IPS-15b (cell line): ENCODE measurements at regions not wholly inside any gene's neighbourhood (a gene's known extent, or its start where the extent isn't known, plus 50 kb on each side); places are given as distances from the start of the nearest gene placed in this dataset.

Experiments used
- H3K27me3 ChIP-seq: one replicate; pipeline ENCODE4 v1.6.1; 2013; ENCODE audit warnings: low read length; ENCODE audit not compliant: control insufficient read depth, insufficient read depth
- H3K36me3 ChIP-seq: one replicate; pipeline ENCODE4 v1.6.1; 2013; ENCODE audit warnings: low read length; ENCODE audit not compliant: control insufficient read depth, insufficient read depth
- H3K4me1 ChIP-seq: one replicate; pipeline ENCODE4 v1.6.1; 2013; ENCODE audit warnings: mild to moderate bottlenecking, low read length; ENCODE audit not compliant: control insufficient read depth, insufficient read depth
- H3K4me3 ChIP-seq: one replicate; pipeline ENCODE4 v1.5.1; 2013; ENCODE audit warnings: low read depth, low read length
- H3K9ac ChIP-seq: one replicate; pipeline ENCODE4 v1.6.1; 2013; ENCODE audit warnings: low read depth, mild to moderate bottlenecking, low read length
- H3K9me3 ChIP-seq: one replicate; pipeline ENCODE4 v1.6.1; 2013; ENCODE audit warnings: mild to moderate bottlenecking, low read length; ENCODE audit not compliant: control insufficient read depth, insufficient read depth

- H3K4me1 ChIP-seq: no peaks in the 10 kb centered on the region
- no peaks in the 10 kb centered on the region for H3K27me3 ChIP-seq
- no peaks in the 10 kb centered on the region for H3K9me3 ChIP-seq
- no peak overlapping the region for H3K4me3 ChIP-seq
- H3K36me3 ChIP-seq: no peaks in the 10 kb centered on the region
- no peak overlapping the region for H3K9ac ChIP-seq
These were observed 59.4 kb upstream of the EDNRA start for GRCh38 chr4:147421456-147421855.

DNA sequence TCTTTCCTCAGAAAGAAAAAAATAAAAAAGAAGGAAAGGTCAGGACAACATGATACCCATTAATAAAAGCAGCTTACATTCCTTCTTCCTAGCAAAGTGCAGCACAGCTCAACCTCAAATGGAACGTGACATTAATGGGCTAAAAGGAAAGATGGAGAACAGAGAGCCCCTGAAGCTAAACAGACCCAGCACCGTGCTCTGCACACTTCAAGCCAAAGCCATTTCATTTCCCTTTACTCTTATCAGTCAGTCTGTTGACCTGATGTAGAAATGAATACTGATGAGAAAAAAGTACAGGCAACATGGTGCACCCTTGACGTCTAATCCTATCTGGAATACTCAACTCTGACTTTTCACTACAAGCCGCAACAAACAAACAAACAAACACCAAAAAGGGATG is 57.7 kb upstream of the EDNRA start:
- no peaks in the 10 kb centered on the region for H3K36me3 ChIP-seq

DNA sequence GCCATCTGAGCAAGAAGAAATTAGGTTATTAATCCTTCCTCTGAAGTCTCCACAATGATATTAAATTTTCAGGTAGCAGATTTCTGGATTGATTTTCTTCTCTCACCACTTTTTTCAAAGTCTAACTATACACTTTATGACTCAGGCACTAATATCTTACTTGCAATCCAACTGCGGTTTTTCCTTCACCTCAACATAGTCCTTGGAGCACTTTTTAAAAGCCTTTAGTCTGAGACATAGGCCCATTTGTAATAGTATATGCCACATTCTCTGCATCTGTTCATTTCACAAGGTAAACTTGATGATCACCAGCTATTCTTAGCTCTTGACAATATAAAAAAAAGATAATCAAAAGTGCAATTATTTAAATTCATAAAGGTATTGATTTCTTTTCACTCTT is 55.9 kb upstream of the EDNRA start:
- Histone ChIP-seq H3K9ac (no peak overlapping the region), H3K36me3 (no peaks in the 10 kb centered on the region)

More for the DNA sequence above, 57.7 kb upstream of the EDNRA start:
- H3K4me3 ChIP-seq: no peak overlapping the region
- no peaks in the 10 kb centered on the region for H3K9me3 ChIP-seq
- H3K4me1 ChIP-seq: peaks cover 5% of the 10 kb centered on the region
- no peak overlapping the region for H3K9ac ChIP-seq
- H3K27me3 ChIP-seq: no peaks in the 10 kb centered on the region

GRCh38 chr4:147428583-147428982 is 52.3 kb upstream of the EDNRA start:
- no peak overlapping the region for H3K4me3 ChIP-seq
- no peaks in the 10 kb centered on the region for H3K27me3 ChIP-seq
- peaks cover 5% of the 10 kb centered on the region for H3K4me1 ChIP-seq
- no peaks in the 10 kb centered on the region for H3K9me3 ChIP-seq
- no peak overlapping the region for H3K9ac ChIP-seq
- H3K36me3 ChIP-seq: no peaks in the 10 kb centered on the region

More for the DNA sequence above, 55.9 kb upstream of the EDNRA start:
- Histone ChIP-seq H3K27me3 (no peaks in the 10 kb centered on the region), H3K9me3 (no peaks in the 10 kb centered on the region), H3K4me3 (no peak overlapping the region), H3K4me1 (peaks cover 5% of the 10 kb centered on the region)

DNA sequence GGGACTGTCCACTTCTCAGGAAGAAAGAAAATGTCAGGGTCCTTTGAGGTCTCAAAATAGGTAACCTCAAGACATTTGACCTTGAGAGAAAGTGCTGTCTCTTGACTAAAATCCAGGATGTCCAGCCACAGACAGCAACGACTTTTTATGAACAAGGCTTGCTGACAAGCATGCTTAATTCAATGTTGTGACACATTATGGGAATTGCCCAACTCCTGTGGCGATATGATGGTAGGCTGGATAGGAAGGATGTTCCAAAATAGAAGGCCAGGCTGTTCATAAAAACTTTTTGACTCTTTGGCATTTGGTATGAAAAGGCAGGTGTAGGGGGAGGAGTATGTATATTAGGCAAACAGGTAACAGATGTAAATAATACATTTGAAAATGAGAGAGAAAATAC is 50.8 kb upstream of the EDNRA start:
- Histone ChIP-seq H3K9me3 (no peaks in the 10 kb centered on the region), H3K36me3 (no peaks in the 10 kb centered on the region), H3K9ac (no peak overlapping the region), H3K27me3 (no peaks in the 10 kb centered on the region), H3K4me1 (peaks cover 5% of the 10 kb centered on the region), H3K4me3 (no peak overlapping the region)
